ENCODE measurements at regions not wholly inside any gene's neighbourhood (a gene's known extent, or its start where the extent isn't known, plus 50 kb on each side); places are given as distances from the start of the nearest gene placed in this dataset.

DNA sequence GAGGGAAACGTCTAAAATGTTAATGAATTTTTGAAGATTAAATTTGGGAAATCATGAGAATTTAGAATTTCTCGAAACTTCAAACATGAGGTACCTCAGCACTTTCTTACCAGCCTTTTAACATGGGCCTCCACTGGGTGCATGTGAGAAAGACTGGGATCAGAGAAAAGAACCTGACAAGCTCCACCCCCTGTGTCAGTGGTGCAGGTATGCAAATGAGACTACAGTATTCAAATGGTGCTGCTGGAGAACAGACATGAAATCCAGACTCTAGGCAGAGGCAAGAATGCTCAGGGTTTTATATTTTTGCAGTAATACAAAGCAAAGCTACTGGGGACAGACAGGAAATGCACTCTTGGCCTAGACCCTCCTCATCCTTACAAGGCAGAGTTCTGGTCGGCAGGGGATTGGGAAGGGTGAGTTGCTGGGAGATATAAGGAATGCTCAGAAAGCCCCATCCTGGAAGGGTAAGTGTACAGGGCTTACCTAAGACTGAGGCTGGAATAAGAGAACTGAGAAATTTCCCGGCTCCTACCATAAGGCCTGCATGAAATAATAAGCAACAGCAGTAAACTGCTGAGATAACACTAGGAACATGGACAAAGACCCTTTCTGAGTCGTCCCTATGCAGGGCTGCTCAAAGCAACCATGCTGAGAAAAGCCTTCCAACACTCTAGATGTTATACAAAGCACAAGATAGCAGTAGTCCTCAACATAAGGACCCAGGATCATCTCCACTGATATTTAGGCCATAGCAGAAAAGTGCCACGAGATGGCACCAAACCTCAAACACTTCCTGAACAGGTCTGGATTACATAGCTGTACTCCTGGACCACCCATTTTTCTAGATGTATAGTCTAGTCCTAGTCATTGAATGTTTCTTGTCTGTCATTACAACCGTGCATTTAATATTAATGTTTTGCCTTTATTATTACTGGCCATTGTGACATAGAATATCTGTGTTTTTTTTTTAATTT lies 260.8 kb downstream of the RASSF9 start:
- TF ChIP-seq, protein P1, sequence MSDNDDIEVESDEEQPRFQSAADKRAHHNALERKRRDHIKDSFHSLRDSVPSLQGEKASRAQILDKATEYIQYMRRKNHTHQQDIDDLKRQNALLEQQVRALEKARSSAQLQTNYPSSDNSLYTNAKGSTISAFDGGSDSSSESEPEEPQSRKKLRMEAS (IDR thresholded peaks at IDR 0.05; ENCODE audit: insufficient read depth, insufficient read length): no peak
- TF ChIP-seq GATA2 (IDR thresholded peaks at IDR 0.05; ENCODE audit: insufficient read depth, insufficient read length, low read depth, low read length) (no peak), CTCF (IDR thresholded peaks at IDR 0.05; ENCODE audit: extremely low read depth in 1 of 2, insufficient read depth in 1 of 2, low read depth in 1 of 2, low read length in 2 of 2) (peak; percentile 62 to 66), POLR2A (IDR thresholded peaks at IDR 0.05; ENCODE audit: low read depth, low read length) (no peak), EZH2 (IDR thresholded peaks at IDR 0.05; ENCODE audit: borderline replicate concordance, low read depth, low read length, severe bottlenecking) (no peak), POLR2AphosphoS5 (IDR thresholded peaks at IDR 0.05; ENCODE audit: insufficient read depth, low read depth, low read length) (no peak), MYC (IDR thresholded peaks at IDR 0.05; ENCODE audit: low read depth, low read length) (no peak), FOS (IDR thresholded peaks at IDR 0.05; ENCODE audit: borderline replicate concordance, insufficient read depth, low read length) (no peak), JUN (IDR thresholded peaks at IDR 0.05; ENCODE audit: borderline replicate concordance, insufficient read depth, insufficient read length, low read depth) (no peak)
